ENCODE measurements at regions not wholly inside any gene's neighbourhood (a gene's known extent, or its start where the extent isn't known, plus 50 kb on each side); places are given as distances from the start of the nearest gene placed in this dataset.

DNA sequence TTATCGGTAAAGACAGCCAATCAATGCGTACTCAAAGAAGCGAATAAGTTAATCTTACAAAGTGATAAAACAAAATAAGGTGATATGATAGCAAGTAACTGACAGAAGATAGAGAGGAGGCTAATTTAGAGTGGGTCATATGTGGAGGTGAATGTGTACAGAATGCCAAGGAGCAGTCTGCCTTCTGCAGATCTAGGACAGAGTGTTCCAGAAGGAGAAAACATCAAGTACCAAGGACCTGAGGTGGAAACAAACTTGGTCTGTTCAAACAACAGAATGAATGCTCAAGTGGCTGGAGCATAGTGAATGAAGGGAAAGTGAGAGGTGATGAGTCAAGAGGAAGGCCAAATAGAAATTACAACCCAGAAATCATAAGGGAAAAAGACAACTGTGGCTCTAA, 170.3 kb upstream of the BMP4 start:
- H3K36me3 Mint-ChIP-seq (ENCODE audit: insufficient read depth, unreplicated experiment), result no peaks in the 10 kb centered on the region
- H3K27ac Mint-ChIP-seq (ENCODE audit: unreplicated experiment), result no peak overlapping the region
- Histone ChIP-seq H3K27me3 (replicated peaks; ENCODE audit: control insufficient read depth, insufficient read depth, low read length) (no peaks in the 10 kb centered on the region), H3K4me1 (no peaks in the 10 kb centered on the region), H3K36me3 (ENCODE audit: control insufficient read depth, insufficient read depth, low read length) (no peaks in the 10 kb centered on the region), H3K4me3 (ENCODE audit: low read depth, low read length) (no peak overlapping the region), H3K9me3 (no peaks in the 10 kb centered on the region)
- DNase-seq, result no peak
- BruUV-seq (replicated peaks), result no TSS peak
- no peak for TF ChIP-seq CTCF (IDR thresholded peaks at IDR 0.05; ENCODE audit: insufficient read depth in 1 of 2, low read depth in 1 of 2, low read length in 1 of 2, severe bottlenecking in 1 of 2, unreplicated experiment in 1 of 2)
- ChIA-PET CTCF (no interaction called here), POLR2A (no interaction called here)
- intact Hi-C loops (cut with micrococcal nuclease; ENCODE audit: unreplicated experiment), result no loop called here
- no peaks in the 10 kb centered on the region for H3K4me1 Mint-ChIP-seq (ENCODE audit: low read depth, unreplicated experiment)
- no peak overlapping the region for H3K4me3 Mint-ChIP-seq (ENCODE audit: unreplicated experiment)
- no peaks in the 10 kb centered on the region for H3K9me3 Mint-ChIP-seq (ENCODE audit: unreplicated experiment)
- no peaks in the 10 kb centered on the region for H3K27me3 Mint-ChIP-seq (ENCODE audit: insufficient read depth, unreplicated experiment)

DNA sequence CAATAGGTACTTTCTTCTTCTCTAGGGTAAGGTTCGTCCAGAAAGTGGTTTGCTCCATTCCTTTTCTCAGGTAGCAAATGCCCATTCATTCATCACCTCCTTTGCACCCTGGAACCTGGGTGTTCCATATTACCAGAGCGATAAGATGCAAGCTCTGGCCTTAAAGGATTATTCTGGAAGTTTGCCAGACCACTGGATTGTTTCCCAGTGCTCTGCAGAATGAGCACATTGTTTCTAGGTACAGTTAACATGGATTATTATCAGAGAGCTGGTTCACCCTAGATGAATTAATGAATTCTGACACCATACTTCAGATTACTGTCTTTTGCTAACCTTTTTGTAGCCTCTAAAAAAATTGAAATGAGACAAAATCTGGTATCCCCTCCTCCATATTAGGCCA, 170.9 kb upstream of the BMP4 start:
- DNase-seq, result no peak
- no peak overlapping the region for H3K4me3 Mint-ChIP-seq (ENCODE audit: unreplicated experiment)
- Histone ChIP-seq H3K27me3 (replicated peaks; ENCODE audit: control insufficient read depth, insufficient read depth, low read length) (no peaks in the 10 kb centered on the region), H3K4me3 (ENCODE audit: low read depth, low read length) (no peak overlapping the region), H3K9me3 (no peaks in the 10 kb centered on the region), H3K36me3 (ENCODE audit: control insufficient read depth, insufficient read depth, low read length) (no peaks in the 10 kb centered on the region), H3K4me1 (no peaks in the 10 kb centered on the region)
- TF ChIP-seq CTCF (IDR thresholded peaks at IDR 0.05; ENCODE audit: insufficient read depth in 1 of 2, low read depth in 1 of 2, low read length in 1 of 2, severe bottlenecking in 1 of 2, unreplicated experiment in 1 of 2), result no peak
- no peaks in the 10 kb centered on the region for H3K27me3 Mint-ChIP-seq (ENCODE audit: insufficient read depth, unreplicated experiment)
- no peaks in the 10 kb centered on the region for H3K9me3 Mint-ChIP-seq (ENCODE audit: unreplicated experiment)
- ChIA-PET POLR2A (no interaction called here), CTCF (no interaction called here)
- intact Hi-C loops (cut with micrococcal nuclease; ENCODE audit: unreplicated experiment), result no loop called here
- no TSS peak for BruUV-seq (replicated peaks)
- H3K4me1 Mint-ChIP-seq (ENCODE audit: low read depth, unreplicated experiment), result no peaks in the 10 kb centered on the region
- no peak overlapping the region for H3K27ac Mint-ChIP-seq (ENCODE audit: unreplicated experiment)
- H3K36me3 Mint-ChIP-seq (ENCODE audit: insufficient read depth, unreplicated experiment), result no peaks in the 10 kb centered on the region

DNA sequence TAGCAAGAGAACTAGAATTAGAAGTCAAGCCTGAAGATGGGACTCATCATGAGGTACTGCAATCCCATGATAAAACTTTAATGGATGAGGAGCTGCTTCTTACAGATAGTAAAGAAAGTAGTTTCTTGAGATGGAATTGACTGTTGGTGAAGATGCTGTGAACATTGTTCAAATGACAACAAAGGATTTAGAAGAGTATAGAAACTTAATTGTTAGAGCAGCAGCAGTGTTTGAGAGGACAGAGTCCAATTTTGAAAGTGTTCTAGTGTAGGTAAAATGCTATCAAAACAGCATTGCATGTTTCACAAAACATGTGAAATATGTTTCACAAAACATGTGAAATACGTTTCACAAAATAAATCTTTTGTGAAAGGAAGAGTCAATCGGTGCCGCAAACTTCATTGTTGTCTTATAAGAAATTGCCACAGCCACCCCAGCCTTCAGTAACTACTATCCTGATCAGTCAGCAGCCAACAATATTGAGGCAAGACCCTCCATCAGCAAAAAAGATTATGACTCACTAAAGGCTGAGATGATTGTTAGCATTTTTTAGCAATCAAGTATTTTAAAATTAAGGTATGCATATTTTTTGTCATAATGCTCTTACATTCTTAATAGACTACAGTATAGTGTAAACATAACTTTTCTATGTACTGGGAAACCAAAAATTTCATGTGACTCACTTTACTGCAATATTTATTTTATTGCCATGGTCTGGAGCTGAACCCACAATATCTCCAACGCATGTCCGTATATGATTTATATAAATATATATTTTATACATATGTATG, 173.4 kb upstream of the BMP4 start:
- no peak for TF ChIP-seq CTCF (IDR thresholded peaks at IDR 0.05; ENCODE audit: insufficient read depth in 1 of 2, low read depth in 1 of 2, low read length in 1 of 2, severe bottlenecking in 1 of 2, unreplicated experiment in 1 of 2)
- Histone ChIP-seq H3K9me3 (no peaks in the 10 kb centered on the region), H3K4me1 (peaks cover 13% of the 10 kb centered on the region), H3K27me3 (replicated peaks; ENCODE audit: control insufficient read depth, insufficient read depth, low read length) (no peaks in the 10 kb centered on the region), H3K36me3 (ENCODE audit: control insufficient read depth, insufficient read depth, low read length) (no peaks in the 10 kb centered on the region), H3K4me3 (ENCODE audit: low read depth, low read length) (no peak overlapping the region)
- no TSS peak for BruUV-seq (replicated peaks)
- H3K9me3 Mint-ChIP-seq (ENCODE audit: unreplicated experiment), result no peaks in the 10 kb centered on the region
- intact Hi-C loops (cut with micrococcal nuclease; ENCODE audit: unreplicated experiment), result no loop called here
- peaks cover 11% of the 10 kb centered on the region for H3K4me1 Mint-ChIP-seq (ENCODE audit: low read depth, unreplicated experiment)
- no peaks in the 10 kb centered on the region for H3K27me3 Mint-ChIP-seq (ENCODE audit: insufficient read depth, unreplicated experiment)
- no peak for DNase-seq
- no peaks in the 10 kb centered on the region for H3K36me3 Mint-ChIP-seq (ENCODE audit: insufficient read depth, unreplicated experiment)
- H3K27ac Mint-ChIP-seq (ENCODE audit: unreplicated experiment), result no peak overlapping the region
- H3K4me3 Mint-ChIP-seq (ENCODE audit: unreplicated experiment), result no peak overlapping the region
- CTCF ChIA-PET, result no interaction called here
- POLR2A ChIA-PET, result no interaction called here

Data from Caco-2 (cell line).